ENCODE measurements at regions not wholly inside any gene's neighbourhood (a gene's known extent, or its start where the extent isn't known, plus 50 kb on each side); places are given as distances from the start of the nearest gene placed in this dataset.

DNA sequence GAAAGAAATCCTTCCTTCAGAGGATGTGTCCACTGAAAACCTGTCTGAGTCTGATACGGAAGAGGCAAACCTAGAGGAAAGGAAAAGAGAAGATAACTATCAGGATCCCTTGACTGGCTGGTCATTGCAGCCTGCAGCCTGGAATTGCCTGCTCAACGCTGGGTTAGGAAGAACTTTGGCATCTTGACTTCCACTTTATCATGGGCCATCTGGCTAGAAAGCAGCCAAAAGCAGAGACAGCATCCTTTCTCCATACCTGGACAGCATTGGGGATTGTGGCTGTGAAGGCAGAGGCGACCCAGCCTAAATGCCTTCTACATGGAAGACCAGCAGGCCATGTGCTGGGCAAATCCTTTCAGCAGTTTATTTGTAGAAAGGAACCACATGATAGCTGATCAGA, 58.7 kb upstream of the PTPN3 start:
- ATAC-seq = no peak
- TF ChIP-seq TCF4 (CRISPR knock-in tag; IDR thresholded peaks at IDR 0.05; ENCODE audit: borderline replicate concordance) = no peak
- TF ChIP-seq, protein P1, sequence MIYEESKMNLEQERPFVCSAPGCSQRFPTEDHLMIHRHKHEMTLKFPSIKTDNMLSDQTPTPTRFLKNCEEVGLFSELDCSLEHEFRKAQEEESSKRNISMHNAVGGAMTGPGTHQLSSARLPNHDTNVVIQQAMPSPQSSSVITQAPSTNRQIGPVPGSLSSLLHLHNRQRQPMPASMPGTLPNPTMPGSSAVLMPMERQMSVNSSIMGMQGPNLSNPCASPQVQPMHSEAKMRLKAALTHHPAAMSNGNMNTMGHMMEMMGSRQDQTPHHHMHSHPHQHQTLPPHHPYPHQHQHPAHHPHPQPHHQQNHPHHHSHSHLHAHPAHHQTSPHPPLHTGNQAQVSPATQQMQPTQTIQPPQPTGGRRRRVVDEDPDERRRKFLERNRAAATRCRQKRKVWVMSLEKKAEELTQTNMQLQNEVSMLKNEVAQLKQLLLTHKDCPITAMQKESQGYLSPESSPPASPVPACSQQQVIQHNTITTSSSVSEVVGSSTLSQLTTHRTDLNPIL (CRISPR knock-in tag; IDR thresholded peaks at IDR 0.05; ENCODE audit: low read depth) = no peak
- TF ChIP-seq ISL1 (CRISPR knock-in tag; IDR thresholded peaks at IDR 0.05) = no peak

DNA sequence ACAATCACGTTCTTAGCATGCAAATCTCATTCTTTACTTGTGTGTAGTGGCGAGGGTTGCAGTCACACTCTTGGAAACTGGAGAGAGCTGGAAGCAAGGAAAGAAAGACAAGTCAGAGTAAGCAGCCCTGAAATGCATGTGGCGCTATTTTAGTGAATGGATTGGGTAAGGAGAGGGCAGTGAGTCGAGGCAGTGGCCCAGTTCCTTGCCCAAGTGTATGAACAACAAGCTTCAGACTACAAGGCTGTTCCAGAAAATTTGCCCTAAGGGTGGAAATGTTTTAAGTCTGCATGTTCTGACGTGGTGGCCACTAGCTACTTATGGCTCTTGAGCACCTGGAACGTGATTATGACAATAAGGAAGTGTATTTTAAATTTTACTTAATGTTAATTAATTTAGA, 59.4 kb upstream of the PTPN3 start:
- no peak for ATAC-seq
- TF ChIP-seq ZFP30 (CRISPR knock-in tag; IDR thresholded peaks at IDR 0.05) (no peak), GLIS3 (CRISPR knock-in tag; IDR thresholded peaks at IDR 0.05) (no peak), ZNF70 (CRISPR knock-in tag; IDR thresholded peaks at IDR 0.05) (no peak)

DNA sequence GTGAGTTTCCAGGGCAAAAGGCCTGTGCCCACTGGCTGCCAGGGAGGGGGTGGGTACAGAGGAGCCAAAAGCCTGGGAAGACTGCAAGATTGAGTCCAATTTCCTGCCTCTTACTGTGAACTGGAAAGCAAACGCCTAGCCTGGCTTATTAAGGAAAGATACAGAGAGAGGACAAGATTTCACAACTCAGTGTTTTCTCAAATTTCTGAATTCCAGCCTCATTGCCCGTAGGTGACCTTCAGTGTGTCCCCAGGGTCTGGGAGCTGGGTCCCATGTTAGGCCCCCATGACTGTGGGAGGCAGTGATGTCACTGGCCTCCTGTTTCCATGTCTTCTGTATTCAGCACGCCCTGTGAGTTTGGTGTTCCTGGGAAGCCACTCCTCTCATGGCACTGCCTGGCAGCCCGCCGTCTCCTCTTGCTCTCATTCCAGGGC, 60.6 kb upstream of the PTPN3 start:
- TF ChIP-seq, protein P2, sequence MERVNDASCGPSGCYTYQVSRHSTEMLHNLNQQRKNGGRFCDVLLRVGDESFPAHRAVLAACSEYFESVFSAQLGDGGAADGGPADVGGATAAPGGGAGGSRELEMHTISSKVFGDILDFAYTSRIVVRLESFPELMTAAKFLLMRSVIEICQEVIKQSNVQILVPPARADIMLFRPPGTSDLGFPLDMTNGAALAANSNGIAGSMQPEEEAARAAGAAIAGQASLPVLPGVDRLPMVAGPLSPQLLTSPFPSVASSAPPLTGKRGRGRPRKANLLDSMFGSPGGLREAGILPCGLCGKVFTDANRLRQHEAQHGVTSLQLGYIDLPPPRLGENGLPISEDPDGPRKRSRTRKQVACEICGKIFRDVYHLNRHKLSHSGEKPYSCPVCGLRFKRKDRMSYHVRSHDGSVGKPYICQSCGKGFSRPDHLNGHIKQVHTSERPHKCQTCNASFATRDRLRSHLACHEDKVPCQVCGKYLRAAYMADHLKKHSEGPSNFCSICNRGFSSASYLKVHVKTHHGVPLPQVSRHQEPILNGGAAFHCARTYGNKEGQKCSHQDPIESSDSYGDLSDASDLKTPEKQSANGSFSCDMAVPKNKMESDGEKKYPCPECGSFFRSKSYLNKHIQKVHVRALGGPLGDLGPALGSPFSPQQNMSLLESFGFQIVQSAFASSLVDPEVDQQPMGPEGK (CRISPR knock-in tag; IDR thresholded peaks at IDR 0.05; ENCODE audit: borderline replicate concordance) = no peak
- TF ChIP-seq ZFP3 (CRISPR knock-in tag; IDR thresholded peaks at IDR 0.05) (no peak), GLIS3 (CRISPR knock-in tag; IDR thresholded peaks at IDR 0.05) (no peak), OSR1 (CRISPR knock-in tag; IDR thresholded peaks at IDR 0.05) (no peak), ZNF8 (CRISPR knock-in tag; IDR thresholded peaks at IDR 0.05) (no peak), ZNF565 (CRISPR knock-in tag; conservative IDR thresholded peaks at IDR 0.05; ENCODE audit: low read depth) (no peak), ISL1 (CRISPR knock-in tag; IDR thresholded peaks at IDR 0.05) (no peak), ZC3H10 (CRISPR knock-in tag; IDR thresholded peaks at IDR 0.05) (no peak)
- TF ChIP-seq, protein P3, sequence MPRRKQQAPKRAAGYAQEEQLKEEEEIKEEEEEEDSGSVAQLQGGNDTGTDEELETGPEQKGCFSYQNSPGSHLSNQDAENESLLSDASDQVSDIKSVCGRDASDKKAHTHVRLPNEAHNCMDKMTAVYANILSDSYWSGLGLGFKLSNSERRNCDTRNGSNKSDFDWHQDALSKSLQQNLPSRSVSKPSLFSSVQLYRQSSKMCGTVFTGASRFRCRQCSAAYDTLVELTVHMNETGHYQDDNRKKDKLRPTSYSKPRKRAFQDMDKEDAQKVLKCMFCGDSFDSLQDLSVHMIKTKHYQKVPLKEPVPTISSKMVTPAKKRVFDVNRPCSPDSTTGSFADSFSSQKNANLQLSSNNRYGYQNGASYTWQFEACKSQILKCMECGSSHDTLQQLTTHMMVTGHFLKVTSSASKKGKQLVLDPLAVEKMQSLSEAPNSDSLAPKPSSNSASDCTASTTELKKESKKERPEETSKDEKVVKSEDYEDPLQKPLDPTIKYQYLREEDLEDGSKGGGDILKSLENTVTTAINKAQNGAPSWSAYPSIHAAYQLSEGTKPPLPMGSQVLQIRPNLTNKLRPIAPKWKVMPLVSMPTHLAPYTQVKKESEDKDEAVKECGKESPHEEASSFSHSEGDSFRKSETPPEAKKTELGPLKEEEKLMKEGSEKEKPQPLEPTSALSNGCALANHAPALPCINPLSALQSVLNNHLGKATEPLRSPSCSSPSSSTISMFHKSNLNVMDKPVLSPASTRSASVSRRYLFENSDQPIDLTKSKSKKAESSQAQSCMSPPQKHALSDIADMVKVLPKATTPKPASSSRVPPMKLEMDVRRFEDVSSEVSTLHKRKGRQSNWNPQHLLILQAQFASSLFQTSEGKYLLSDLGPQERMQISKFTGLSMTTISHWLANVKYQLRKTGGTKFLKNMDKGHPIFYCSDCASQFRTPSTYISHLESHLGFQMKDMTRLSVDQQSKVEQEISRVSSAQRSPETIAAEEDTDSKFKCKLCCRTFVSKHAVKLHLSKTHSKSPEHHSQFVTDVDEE (CRISPR knock-in tag; IDR thresholded peaks at IDR 0.05) = no peak
- TF ChIP-seq, protein P4, sequence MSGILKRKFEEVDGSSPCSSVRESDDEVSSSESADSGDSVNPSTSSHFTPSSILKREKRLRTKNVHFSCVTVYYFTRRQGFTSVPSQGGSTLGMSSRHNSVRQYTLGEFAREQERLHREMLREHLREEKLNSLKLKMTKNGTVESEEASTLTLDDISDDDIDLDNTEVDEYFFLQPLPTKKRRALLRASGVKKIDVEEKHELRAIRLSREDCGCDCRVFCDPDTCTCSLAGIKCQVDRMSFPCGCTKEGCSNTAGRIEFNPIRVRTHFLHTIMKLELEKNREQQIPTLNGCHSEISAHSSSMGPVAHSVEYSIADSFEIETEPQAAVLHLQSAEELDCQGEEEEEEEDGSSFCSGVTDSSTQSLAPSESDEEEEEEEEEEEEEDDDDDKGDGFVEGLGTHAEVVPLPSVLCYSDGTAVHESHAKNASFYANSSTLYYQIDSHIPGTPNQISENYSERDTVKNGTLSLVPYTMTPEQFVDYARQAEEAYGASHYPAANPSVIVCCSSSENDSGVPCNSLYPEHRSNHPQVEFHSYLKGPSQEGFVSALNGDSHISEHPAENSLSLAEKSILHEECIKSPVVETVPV (CRISPR knock-in tag; IDR thresholded peaks at IDR 0.05) = no peak
- no peak for ATAC-seq

DNA sequence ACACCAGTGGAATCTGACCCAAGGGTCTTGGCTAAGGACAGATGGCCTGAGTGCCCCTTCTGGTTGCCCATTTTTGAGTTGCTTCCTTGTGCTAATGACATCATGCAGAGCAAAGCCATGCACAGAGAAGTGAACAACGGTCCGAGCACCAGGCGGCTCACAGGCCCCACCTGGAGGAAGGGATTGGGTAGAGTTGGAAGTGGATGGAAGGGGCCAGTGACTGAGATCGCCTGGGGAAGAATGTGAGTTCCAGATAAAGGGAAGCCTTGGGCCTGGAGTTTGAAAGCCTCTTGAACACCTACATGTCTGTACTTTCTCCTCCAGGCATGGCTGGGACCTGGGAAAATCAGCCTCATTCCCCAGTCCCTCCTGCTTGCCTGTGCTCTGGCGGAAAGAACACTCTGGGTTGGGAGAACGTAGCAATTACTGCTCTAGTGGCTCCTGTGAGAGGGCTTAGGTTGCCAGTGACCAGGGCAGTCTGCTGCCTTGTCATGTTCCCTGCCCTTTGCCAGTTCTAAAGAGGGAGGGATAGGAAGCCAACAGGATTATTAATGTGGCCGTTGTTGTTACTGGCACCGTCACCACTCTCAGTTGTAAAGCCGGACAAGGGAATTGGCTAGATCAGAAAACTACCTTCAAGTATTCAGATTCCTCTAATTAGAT, 62.5 kb upstream of the PTPN3 start:
- ATAC-seq = peak; percentile 78
- no peak for TF ChIP-seq PPARA (CRISPR knock-in tag; IDR thresholded peaks at IDR 0.05; ENCODE audit: borderline replicate concordance)
- no peak for TF ChIP-seq RARB (CRISPR knock-in tag; IDR thresholded peaks at IDR 0.05)
- no peak for TF ChIP-seq ZFP30 (CRISPR knock-in tag; IDR thresholded peaks at IDR 0.05)
- TF ChIP-seq, protein P3 (CRISPR knock-in tag; IDR thresholded peaks at IDR 0.05) = no peak
- TF ChIP-seq ISL1 (CRISPR knock-in tag; IDR thresholded peaks at IDR 0.05) = no peak
- no peak for TF ChIP-seq GLIS3 (CRISPR knock-in tag; IDR thresholded peaks at IDR 0.05)
- TF ChIP-seq CSDC2 (CRISPR knock-in tag; IDR thresholded peaks at IDR 0.05) = no peak

All from SK-N-SH treated with all-trans-retinoic acid at 6 μM for 48 hours (cell line).